HG02885 (cell line): ENCODE measurements at regions not wholly inside any gene's neighbourhood (a gene's known extent, or its start where the extent isn't known, plus 50 kb on each side); places are given as distances from the start of the nearest gene placed in this dataset.
A peak's percentile ranks its signal among the peaks of the same experiment; 100 is the strongest.

ENCODE experiments used
- ATAC-seq: cut with Tn5 transposase; IDR thresholded peaks from one replicate; pipeline ENCODE4 v1.9.1; 2021; ENCODE audit warnings: mild to moderate bottlenecking; ENCODE audit not compliant: unreplicated experiment, poor library complexity

GRCh38 chr7:17506596-17506995 is 208.1 kb downstream of the AHR start:
- no peak for ATAC-seq

- no peak for ATAC-seq
Measured at GRCh38 chr7:17507717-17508116, 209.3 kb downstream of the AHR start.

GRCh38 chr7:17512181-17512675 is 213.8 kb downstream of the AHR start:
- no peak for ATAC-seq

- ATAC-seq: no peak
Measured at GRCh38 chr7:17516771-17517170, 218.3 kb downstream of the AHR start.

GRCh38 chr7:17520941-17521340 is 222.5 kb downstream of the AHR start:
- ATAC-seq: no peak

- no peak for ATAC-seq
Measured at GRCh38 chr7:17521437-17521836, 223.0 kb downstream of the AHR start.

- ATAC-seq: no peak
Measured at GRCh38 chr7:17523813-17524739, 225.6 kb downstream of the AHR start.

GRCh38 chr7:17524746-17525145 is 226.3 kb downstream of the AHR start:
- no peak for ATAC-seq

GRCh38 chr7:17526621-17527020 is 228.2 kb downstream of the AHR start:
- no peak for ATAC-seq

- ATAC-seq: no peak
Measured at GRCh38 chr7:17528636-17529035, 230.2 kb downstream of the AHR start.

GRCh38 chr7:17530244-17530643 is 231.8 kb downstream of the AHR start:
- no peak for ATAC-seq

GRCh38 chr7:17530741-17531421 is 232.4 kb downstream of the AHR start:
- ATAC-seq: peak; percentile 79

GRCh38 chr7:17532861-17533404 is 234.5 kb downstream of the AHR start:
- ATAC-seq: no peak

- no peak for ATAC-seq
Measured at GRCh38 chr7:17534348-17534747, 235.9 kb downstream of the AHR start.

- no peak for ATAC-seq
Measured at GRCh38 chr7:17535776-17536175, 237.3 kb downstream of the AHR start.

- ATAC-seq: no peak
Measured at GRCh38 chr7:17544401-17544800, 245.9 kb downstream of the AHR start.

- no peak for ATAC-seq
Measured at GRCh38 chr7:17545348-17545747, 246.9 kb downstream of the AHR start.

GRCh38 chr7:17546189-17546588 is 247.7 kb downstream of the AHR start:
- ATAC-seq: no peak

GRCh38 chr7:17546592-17546991 is 248.1 kb downstream of the AHR start:
- no peak for ATAC-seq

- ATAC-seq: peak; percentile 53
Measured at GRCh38 chr7:17548014-17548653, 249.7 kb downstream of the AHR start.

GRCh38 chr7:17549406-17549805 is 251.0 kb downstream of the AHR start:
- no peak for ATAC-seq
